Osteocyte (in vitro differentiated cells): ENCODE measurements at regions not wholly inside any gene's neighbourhood (a gene's known extent, or its start where the extent isn't known, plus 50 kb on each side); places are given as distances from the start of the nearest gene placed in this dataset.

Source experiments
- DNase-seq: peaks from one replicate; pipeline ENCODE4 v3.0.0; 2021; ENCODE audit warnings: mixed read lengths; ENCODE audit not compliant: unreplicated experiment; ENCODE audit errors: extremely low spot score
- H3K27ac Mint-ChIP-seq: one replicate; pipeline ENCODE4 v1.8.0; 2021; ENCODE audit warnings: mild to moderate bottlenecking, mixed read lengths; ENCODE audit not compliant: unreplicated experiment
- H3K27me3 Mint-ChIP-seq: one replicate; pipeline ENCODE4 v1.8.0; 2021; ENCODE audit warnings: mixed read lengths; ENCODE audit not compliant: unreplicated experiment
- H3K36me3 Mint-ChIP-seq: one replicate; pipeline ENCODE4 v1.8.0; 2021; ENCODE audit warnings: mixed read lengths; ENCODE audit not compliant: unreplicated experiment
- H3K4me1 Mint-ChIP-seq: one replicate; pipeline ENCODE4 v1.8.0; 2021; ENCODE audit warnings: mixed read lengths; ENCODE audit not compliant: unreplicated experiment
- H3K4me3 Mint-ChIP-seq: one replicate; pipeline ENCODE4 v1.8.0; 2021; ENCODE audit warnings: mild to moderate bottlenecking, moderate library complexity, mixed read lengths; ENCODE audit not compliant: unreplicated experiment
- H3K9me3 Mint-ChIP-seq: one replicate; pipeline ENCODE4 v1.8.0; 2021; ENCODE audit warnings: mixed read lengths; ENCODE audit not compliant: unreplicated experiment
- TF ChIP-seq, protein P1 (sequence below): fragments of 200-600 bp; sonication (generic); IDR thresholded peaks from 2 replicates; pipeline ENCODE4 v1.5.0; 2021; ENCODE audit warnings: antibody characterized with exemption, mild to moderate bottlenecking, moderate library complexity

DNA sequence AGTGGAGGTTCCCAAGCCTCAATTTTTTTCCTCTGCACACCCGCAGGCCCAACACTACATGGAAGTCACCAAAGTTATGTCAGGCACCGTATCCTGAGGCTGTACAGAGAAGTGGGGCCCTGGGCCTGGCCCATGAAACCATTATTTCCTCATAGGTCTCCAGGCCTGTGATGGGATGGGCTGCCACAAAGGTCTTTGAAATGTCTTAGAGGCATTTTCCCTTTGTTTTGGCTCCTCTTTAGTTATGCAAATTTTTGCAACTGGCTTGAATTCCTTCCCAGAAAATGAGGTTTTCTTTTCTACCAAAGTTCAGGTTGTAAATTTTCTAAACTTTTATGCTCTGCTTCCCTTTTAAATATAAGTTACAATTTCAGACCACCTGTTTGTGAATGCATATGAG lies 365.2 kb downstream of the HGF start:
- Mint-ChIP-seq H3K27ac (no peak overlapping the region), H3K4me3 (no peak overlapping the region), H3K27me3 (no peaks in the 10 kb centered on the region), H3K9me3 (peaks cover 3% of the 10 kb centered on the region), H3K4me1 (peaks cover 6% of the 10 kb centered on the region), H3K36me3 (no peaks in the 10 kb centered on the region)
- TF ChIP-seq, protein P1, sequence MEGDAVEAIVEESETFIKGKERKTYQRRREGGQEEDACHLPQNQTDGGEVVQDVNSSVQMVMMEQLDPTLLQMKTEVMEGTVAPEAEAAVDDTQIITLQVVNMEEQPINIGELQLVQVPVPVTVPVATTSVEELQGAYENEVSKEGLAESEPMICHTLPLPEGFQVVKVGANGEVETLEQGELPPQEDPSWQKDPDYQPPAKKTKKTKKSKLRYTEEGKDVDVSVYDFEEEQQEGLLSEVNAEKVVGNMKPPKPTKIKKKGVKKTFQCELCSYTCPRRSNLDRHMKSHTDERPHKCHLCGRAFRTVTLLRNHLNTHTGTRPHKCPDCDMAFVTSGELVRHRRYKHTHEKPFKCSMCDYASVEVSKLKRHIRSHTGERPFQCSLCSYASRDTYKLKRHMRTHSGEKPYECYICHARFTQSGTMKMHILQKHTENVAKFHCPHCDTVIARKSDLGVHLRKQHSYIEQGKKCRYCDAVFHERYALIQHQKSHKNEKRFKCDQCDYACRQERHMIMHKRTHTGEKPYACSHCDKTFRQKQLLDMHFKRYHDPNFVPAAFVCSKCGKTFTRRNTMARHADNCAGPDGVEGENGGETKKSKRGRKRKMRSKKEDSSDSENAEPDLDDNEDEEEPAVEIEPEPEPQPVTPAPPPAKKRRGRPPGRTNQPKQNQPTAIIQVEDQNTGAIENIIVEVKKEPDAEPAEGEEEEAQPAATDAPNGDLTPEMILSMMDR: no peak
- DNase-seq: no peak

DNA sequence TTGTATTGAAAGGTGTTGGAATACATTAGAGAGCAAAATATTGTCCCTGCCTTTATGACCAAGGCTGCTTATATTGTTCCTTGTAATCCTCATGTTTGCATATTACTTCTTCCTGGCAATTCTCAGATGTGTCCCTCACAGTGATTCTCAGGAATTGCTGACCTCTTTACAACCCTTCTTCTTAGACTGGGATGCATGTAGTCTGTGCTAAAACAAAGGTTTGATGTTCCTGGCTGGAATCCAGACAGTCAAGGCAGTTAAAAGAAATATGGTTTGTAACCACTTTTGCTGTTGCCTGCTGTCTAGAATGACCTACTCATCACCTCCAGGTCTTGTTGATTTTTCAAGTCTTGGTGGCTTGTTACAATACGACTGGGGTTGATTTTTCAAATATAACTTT lies 367.6 kb downstream of the HGF start:
- no peak for DNase-seq
- no peak overlapping the region for H3K27ac Mint-ChIP-seq
- no peak overlapping the region for H3K4me3 Mint-ChIP-seq
- TF ChIP-seq, protein P1: no peak
- H3K36me3 Mint-ChIP-seq: no peaks in the 10 kb centered on the region
- H3K4me1 Mint-ChIP-seq: peaks cover 6% of the 10 kb centered on the region
- H3K9me3 Mint-ChIP-seq: peaks cover 3% of the 10 kb centered on the region
- H3K27me3 Mint-ChIP-seq: no peaks in the 10 kb centered on the region

DNA sequence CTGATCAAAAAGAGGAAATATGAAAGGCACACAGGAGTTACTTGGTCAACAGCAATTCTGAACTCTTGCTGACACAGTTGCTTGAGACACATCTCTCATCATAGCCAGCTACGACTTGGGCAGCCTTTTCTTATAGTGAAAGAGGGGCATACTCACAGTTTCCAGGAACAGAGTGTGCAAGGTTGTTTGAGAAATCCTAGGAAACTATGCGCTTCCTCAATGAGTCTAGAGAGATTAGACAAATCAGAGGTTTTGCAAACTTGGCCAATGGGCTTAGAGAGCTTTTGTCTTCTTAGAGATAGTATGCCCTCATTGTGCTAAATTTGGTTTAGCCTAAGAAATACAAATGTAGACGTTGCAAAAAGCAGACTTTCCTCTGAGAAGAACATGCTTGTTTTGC lies 370.4 kb downstream of the HGF start:
- Mint-ChIP-seq H3K4me3 (no peak overlapping the region), H3K9me3 (no peaks in the 10 kb centered on the region), H3K4me1 (peaks cover 6% of the 10 kb centered on the region), H3K27ac (no peak overlapping the region), H3K36me3 (no peaks in the 10 kb centered on the region), H3K27me3 (no peaks in the 10 kb centered on the region)
- DNase-seq: no peak
- TF ChIP-seq, protein P1: no peak

DNA sequence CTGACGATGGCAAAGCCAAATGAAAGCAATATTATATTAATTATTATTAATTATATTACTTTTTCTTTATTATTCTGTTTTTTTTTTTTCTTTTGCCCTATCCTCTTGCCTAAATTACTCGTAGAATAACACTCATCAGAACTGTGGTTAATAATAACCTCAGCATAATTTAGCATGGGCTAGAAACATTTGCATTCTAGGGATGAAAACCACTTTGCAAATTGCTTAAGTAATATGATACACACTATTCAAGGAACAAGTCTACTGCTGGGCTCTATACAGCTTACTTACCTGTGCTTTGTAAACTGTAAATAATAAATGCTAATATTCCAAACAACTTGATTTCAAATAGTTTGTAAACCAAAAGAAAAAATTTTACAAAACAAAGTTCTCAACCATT lies 375.8 kb downstream of the HGF start:
- peaks cover 4% of the 10 kb centered on the region for H3K4me1 Mint-ChIP-seq
- TF ChIP-seq, protein P1: no peak
- no peaks in the 10 kb centered on the region for H3K36me3 Mint-ChIP-seq
- H3K27me3 Mint-ChIP-seq: no peaks in the 10 kb centered on the region
- H3K9me3 Mint-ChIP-seq: no peaks in the 10 kb centered on the region
- H3K4me3 Mint-ChIP-seq: no peak overlapping the region
- no peak for DNase-seq
- H3K27ac Mint-ChIP-seq: no peak overlapping the region

DNA sequence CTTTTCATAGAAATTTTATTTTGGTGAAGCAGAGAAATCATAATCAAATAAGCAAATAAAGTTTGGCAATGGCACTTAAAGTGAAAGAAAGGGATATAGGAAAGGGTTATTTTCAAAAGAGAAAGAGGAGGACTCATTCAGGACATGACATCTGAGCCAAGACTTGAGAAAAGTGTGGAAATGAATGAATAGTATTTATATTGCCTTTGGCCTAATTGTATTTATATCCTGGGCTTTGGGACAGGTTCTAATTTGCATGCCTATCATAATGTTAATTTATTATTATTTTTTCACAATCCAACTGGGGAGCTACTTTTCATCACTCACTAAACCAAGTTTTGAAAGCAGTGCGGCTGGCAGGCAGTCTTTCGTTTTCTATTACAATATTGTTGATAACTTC lies 376.8 kb downstream of the HGF start:
- no peaks in the 10 kb centered on the region for H3K36me3 Mint-ChIP-seq
- H3K27me3 Mint-ChIP-seq: no peaks in the 10 kb centered on the region
- no peak overlapping the region for H3K4me3 Mint-ChIP-seq
- no peak overlapping the region for H3K27ac Mint-ChIP-seq
- TF ChIP-seq, protein P1: no peak
- no peaks in the 10 kb centered on the region for H3K9me3 Mint-ChIP-seq
- H3K4me1 Mint-ChIP-seq: peaks cover 4% of the 10 kb centered on the region
- no peak for DNase-seq
